PC-3 (cell line): ENCODE measurements at regions not wholly inside any gene's neighbourhood (a gene's known extent, or its start where the extent isn't known, plus 50 kb on each side); places are given as distances from the start of the nearest gene placed in this dataset.

ENCODE experiments used
- ATAC-seq: fragments of 200-7000 bp; cut with Tn5 transposase; 2 replicates; pipeline ENCODE4 v1.9.1; 2020; ENCODE audit warnings: mild to moderate bottlenecking, moderate library complexity
- BruUV-seq: library from RNA; stranded (reverse); fragments of 400-500 nt; replicated peaks from 2 replicates; lab custom pipeline; 2021; lab: Mats Ljungman, UMichigan
- CTCF ChIA-PET: fragments of 300-600 bp; sonication (Branson Sonifier 250); formaldehyde crosslinking; loops from one replicate; lab custom pipeline; 2022; ENCODE audit warnings: antibody characterized with exemption; lab: Charles Lee
- POLR2A ChIA-PET: fragments of 300-600 bp; sonication (Branson Sonifier 250); formaldehyde crosslinking; loops from one replicate; lab custom pipeline; 2022; ENCODE audit warnings: antibody characterized with exemption; ENCODE audit not compliant: unreplicated experiment; lab: Charles Lee
- DNase-seq: peaks from one replicate; pipeline ENCODE4 v3.0.0-alpha.2; 2015
- H2AFZ ChIP-seq: fragments of 300-600 bp; sonication (generic); 2 replicates; pipeline ENCODE4 v1.6.0; 2016; ENCODE audit warnings: antibody characterized with exemption, low read length
- H3F3A ChIP-seq: fragments of 300-600 bp; sonication (generic); one replicate; pipeline ENCODE4 v1.6.0; 2017; ENCODE audit warnings: antibody characterized with exemption, low read length, control low read depth, mild to moderate bottlenecking; ENCODE audit not compliant: unreplicated experiment
- H3K27ac ChIP-seq: fragments of 300-600 bp; sonication (generic); 2 replicates; pipeline ENCODE4 v1.5.1; 2016; ENCODE audit warnings: mild to moderate bottlenecking, low read length
- H3K27me3 ChIP-seq: fragments of 300-600 bp; sonication (generic); 2 replicates; pipeline ENCODE4 v1.6.1; 2016; ENCODE audit warnings: low read length, mixed read lengths
- H3K36me3 ChIP-seq: fragments of 300-600 bp; sonication (generic); 2 replicates; pipeline ENCODE4 v1.6.1; 2016; ENCODE audit warnings: low read depth, mixed run types, low read length, mixed read lengths
- H3K4me1 ChIP-seq: fragments of 300-600 bp; sonication (generic); 2 replicates; pipeline ENCODE4 v1.5.1; 2016; ENCODE audit warnings: low read length; ENCODE audit not compliant: insufficient read depth
- H3K4me2 ChIP-seq: fragments of 300-600 bp; sonication (generic); 2 replicates; pipeline ENCODE4 v1.6.0; 2016; ENCODE audit warnings: low read length
- H3K4me3 ChIP-seq: fragments of 300-600 bp; sonication (generic); 2 replicates; pipeline ENCODE4 v1.5.1; 2016; ENCODE audit warnings: mild to moderate bottlenecking, low read length, mixed read lengths
- H3K79me2 ChIP-seq: fragments of 300-600 bp; sonication (generic); 2 replicates; pipeline ENCODE4 v1.6.1; 2017; ENCODE audit warnings: low read length, mixed read lengths
- H3K9ac ChIP-seq: fragments of 300-600 bp; sonication (generic); 2 replicates; pipeline ENCODE4 v1.6.0; 2016; ENCODE audit warnings: mild to moderate bottlenecking, low read length
- H3K9me2 ChIP-seq: fragments of 300-600 bp; sonication (generic); replicated peaks from 2 replicates; pipeline ENCODE4 v1.6.1; 2016; ENCODE audit warnings: mixed run types, low read length, mixed read lengths
- H3K9me3 ChIP-seq: fragments of 300-600 bp; sonication (generic); 2 replicates; pipeline ENCODE4 v1.6.1; 2016; ENCODE audit warnings: low read length, mixed read lengths
- H4K20me1 ChIP-seq: fragments of 300-600 bp; sonication (generic); 2 replicates; pipeline ENCODE4 v1.6.1; 2016; ENCODE audit warnings: low read length, mixed read lengths
- EZH2 ChIP-seq: fragments of 300-600 bp; sonication (generic); IDR thresholded peaks from one replicate; pipeline ENCODE4 v1.6.1; 2017; ENCODE audit warnings: antibody characterized with exemption, mild to moderate bottlenecking, low read length; ENCODE audit not compliant: unreplicated experiment
- EZH2phosphoT487 ChIP-seq: fragments of 300-600 bp; sonication (generic); IDR thresholded peaks from 2 replicates; pipeline ENCODE4 v1.6.1; 2018; ENCODE audit warnings: mild to moderate bottlenecking, antibody characterized with exemption, low read length, borderline replicate concordance
- intact Hi-C: fragments of 100-400 bp; cut with micrococcal nuclease; formaldehyde crosslinking; loops from 2 replicates; pipeline ENCODE4 v1.9.0; 2023
- TF ChIP-seq, protein P1 (sequence below): fragments of 300-600 bp; sonication (generic); conservative IDR thresholded peaks from 2 replicates; pipeline ENCODE4 v1.5.1; 2017; ENCODE audit warnings: antibody characterized with exemption, low read depth, mild to moderate bottlenecking, low read length

DNA sequence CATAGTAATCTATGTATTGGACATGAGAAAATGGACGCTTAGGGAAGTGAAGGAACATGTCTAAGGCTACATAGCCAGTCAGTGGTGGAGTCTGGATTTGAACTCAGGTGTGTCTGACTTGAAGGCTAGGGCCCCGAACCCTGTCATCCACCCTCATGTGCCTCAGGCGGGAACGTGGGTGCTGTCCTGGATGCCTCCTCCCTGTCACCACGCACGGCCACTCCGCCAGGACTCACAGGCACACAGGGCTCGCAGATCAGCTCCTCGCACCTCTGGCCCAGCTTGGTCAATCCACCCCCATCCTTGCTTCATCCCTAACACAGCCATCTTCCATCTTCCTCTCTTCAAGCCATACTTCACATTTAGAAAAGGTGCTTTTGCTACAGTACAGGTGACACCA lies 154.7 kb downstream of the KCNJ12 start:
- Histone ChIP-seq H3K27ac (no peak overlapping the region), H2AFZ (no peak overlapping the region), H3K4me2 (no peak overlapping the region), H3K9me3 (no peaks in the 10 kb centered on the region), H3K9ac (no peak overlapping the region), H4K20me1 (no peaks in the 10 kb centered on the region), H3K4me3 (no peak overlapping the region), H3K27me3 (no peaks in the 10 kb centered on the region), H3K36me3 (peaks cover 14% of the 10 kb centered on the region), H3K9me2 (no peaks in the 10 kb centered on the region), H3K79me2 (no peaks in the 10 kb centered on the region), H3F3A (no peaks in the 10 kb centered on the region), H3K4me1 (no peaks in the 10 kb centered on the region)
- DNase-seq (no peak), ATAC-seq (no peak)
- TF ChIP-seq EZH2, result no peak
- TF ChIP-seq, protein P1, sequence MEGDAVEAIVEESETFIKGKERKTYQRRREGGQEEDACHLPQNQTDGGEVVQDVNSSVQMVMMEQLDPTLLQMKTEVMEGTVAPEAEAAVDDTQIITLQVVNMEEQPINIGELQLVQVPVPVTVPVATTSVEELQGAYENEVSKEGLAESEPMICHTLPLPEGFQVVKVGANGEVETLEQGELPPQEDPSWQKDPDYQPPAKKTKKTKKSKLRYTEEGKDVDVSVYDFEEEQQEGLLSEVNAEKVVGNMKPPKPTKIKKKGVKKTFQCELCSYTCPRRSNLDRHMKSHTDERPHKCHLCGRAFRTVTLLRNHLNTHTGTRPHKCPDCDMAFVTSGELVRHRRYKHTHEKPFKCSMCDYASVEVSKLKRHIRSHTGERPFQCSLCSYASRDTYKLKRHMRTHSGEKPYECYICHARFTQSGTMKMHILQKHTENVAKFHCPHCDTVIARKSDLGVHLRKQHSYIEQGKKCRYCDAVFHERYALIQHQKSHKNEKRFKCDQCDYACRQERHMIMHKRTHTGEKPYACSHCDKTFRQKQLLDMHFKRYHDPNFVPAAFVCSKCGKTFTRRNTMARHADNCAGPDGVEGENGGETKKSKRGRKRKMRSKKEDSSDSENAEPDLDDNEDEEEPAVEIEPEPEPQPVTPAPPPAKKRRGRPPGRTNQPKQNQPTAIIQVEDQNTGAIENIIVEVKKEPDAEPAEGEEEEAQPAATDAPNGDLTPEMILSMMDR, result no peak
- TF ChIP-seq EZH2phosphoT487, result no peak
- no TSS peak for BruUV-seq
- intact Hi-C loops, result no loop called here
- ChIA-PET POLR2A (no interaction called here), CTCF (no interaction called here)

DNA sequence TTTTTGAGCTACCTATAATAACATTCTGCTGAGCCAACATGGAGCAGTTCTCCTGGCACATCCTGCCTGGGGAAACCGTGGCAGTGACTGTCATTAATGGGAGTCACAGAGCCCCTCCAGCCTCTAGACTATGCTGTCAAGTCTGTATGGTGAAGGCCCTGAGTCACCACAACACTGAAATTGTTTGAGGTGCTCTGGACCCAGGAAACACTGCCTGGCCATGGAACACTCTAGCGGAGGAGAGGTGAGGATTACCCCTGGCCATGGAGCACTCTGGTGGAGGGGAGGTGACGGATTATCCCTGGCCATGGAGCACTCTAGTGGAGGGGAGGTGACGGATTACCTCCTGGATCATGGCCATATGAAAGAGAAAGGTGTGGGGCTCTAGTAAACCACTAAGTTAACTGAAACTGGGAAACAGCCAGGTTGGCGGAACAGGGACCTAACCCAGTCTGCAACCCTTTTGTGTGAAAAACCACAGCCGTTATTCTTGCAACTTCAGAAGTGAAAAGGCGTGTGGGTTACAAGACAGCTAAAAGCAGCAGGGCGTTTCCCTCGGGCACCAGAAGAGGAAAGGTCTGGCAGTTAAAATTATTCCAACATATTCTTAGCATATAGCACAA lies 156.7 kb downstream of the KCNJ12 start:
- peaks cover 12% of the 10 kb centered on the region for H3K79me2 ChIP-seq
- BruUV-seq, result no TSS peak

More for the DNA sequence above, 156.7 kb downstream of the KCNJ12 start:
- Histone ChIP-seq H3K36me3 (peaks cover 33% of the 10 kb centered on the region), H2AFZ (no peak overlapping the region), H3K9me2 (no peaks in the 10 kb centered on the region), H4K20me1 (no peaks in the 10 kb centered on the region), H3K27ac (no peak overlapping the region), H3K9ac (no peak overlapping the region), H3K9me3 (peaks cover 11% of the 10 kb centered on the region), H3K4me2 (no peak overlapping the region), H3K4me1 (no peaks in the 10 kb centered on the region), H3F3A (no peaks in the 10 kb centered on the region), H3K27me3 (no peaks in the 10 kb centered on the region), H3K4me3 (no peak overlapping the region)
- ATAC-seq (no peak), DNase-seq (no peak)
- POLR2A ChIA-PET, result no interaction called here
- CTCF ChIA-PET, result no interaction called here
- TF ChIP-seq, protein P1, result no peak
- no peak for TF ChIP-seq EZH2
- TF ChIP-seq EZH2phosphoT487, result no peak
- intact Hi-C loops, result no loop called here
